HepG2 (cell line): ENCODE measurements at regions not wholly inside any gene's neighbourhood (a gene's known extent, or its start where the extent isn't known, plus 50 kb on each side); places are given as distances from the start of the nearest gene placed in this dataset.
"Not testable (repeated sequence)": the region's sequence is repeated elsewhere in the genome, so short reads cannot be mapped to it uniquely, and the experiment has no call there.

Source experiments
- EZH2 ChIP-seq: conservative IDR thresholded peaks from 2 replicates; pipeline ENCODE4 v1.6.1; 2012; ENCODE audit warnings: mild to moderate bottlenecking, low read depth, low read length, moderate library complexity
- MXI1 ChIP-seq: IDR thresholded peaks from 3 replicates; pipeline ENCODE4 v1.6.1; 2012; ENCODE audit warnings: low read depth, low read length, inconsistent platforms, borderline replicate concordance
- NFYB ChIP-seq: sonication (generic); formaldehyde crosslinking; IDR thresholded peaks from 2 replicates; pipeline ENCODE4 v1.4.0; 2020; ENCODE audit warnings: missing genetic modification reagents
- POLR2AphosphoS5 ChIP-seq: IDR thresholded peaks from 2 replicates; pipeline ENCODE4 v1.6.1; 2012; ENCODE audit warnings: low read depth, low read length
- SP1 ChIP-seq, 2 experiments: fragments of 450-650 bp in 1 of 2; sonication (generic) in 1 of 2; formaldehyde crosslinking in 1 of 2; IDR thresholded peaks; 2 replicates each; pipeline versions ENCODE4 v1.4.0 to v1.6.1; 2016 to 2020; ENCODE audit warnings: missing genetic modification reagents in 1 of 2
- ZNF121 ChIP-seq: sonication (generic); formaldehyde crosslinking; IDR thresholded peaks from 2 replicates; pipeline ENCODE4 v1.5.0; 2020; ENCODE audit warnings: mild to moderate bottlenecking, missing genetic modification reagents
- ZNF136 ChIP-seq: sonication (generic); formaldehyde crosslinking; IDR thresholded peaks from 2 replicates; pipeline ENCODE4 v1.8.1; 2022; ENCODE audit warnings: low read depth, mild to moderate bottlenecking, moderate library complexity, missing genetic modification reagents
- ZNF281 ChIP-seq: sonication (generic); formaldehyde crosslinking; IDR thresholded peaks from 2 replicates; pipeline ENCODE4 v1.4.0; 2020; ENCODE audit warnings: missing genetic modification reagents, borderline replicate concordance
- ZNF335 ChIP-seq: sonication (generic); formaldehyde crosslinking; IDR thresholded peaks from 2 replicates; pipeline ENCODE4 v1.4.0; 2020; ENCODE audit warnings: missing genetic modification reagents
- ZNF768 ChIP-seq: sonication (generic); formaldehyde crosslinking; IDR thresholded peaks from 2 replicates; pipeline ENCODE4 v1.4.0; 2020; ENCODE audit warnings: missing genetic modification reagents
- ZNF781 ChIP-seq: sonication (generic); formaldehyde crosslinking; IDR thresholded peaks from 2 replicates; pipeline ENCODE4 v1.5.1; 2020; ENCODE audit warnings: borderline replicate concordance, mild to moderate bottlenecking, missing genetic modification reagents; ENCODE audit errors: not compliant biosample characterization
- ZSCAN22 ChIP-seq: sonication (generic); formaldehyde crosslinking; IDR thresholded peaks from 2 replicates; pipeline ENCODE4 v1.4.0; 2020; ENCODE audit warnings: mild to moderate bottlenecking, missing genetic modification reagents
- TF ChIP-seq, protein P1 (sequence below): sonication (generic); formaldehyde crosslinking; IDR thresholded peaks from 2 replicates; pipeline ENCODE4 v1.4.0; 2020; ENCODE audit warnings: missing genetic modification reagents
- TF ChIP-seq, protein P2 (sequence below): sonication (generic); formaldehyde crosslinking; IDR thresholded peaks from 2 replicates; pipeline ENCODE4 v1.5.0; 2020; ENCODE audit warnings: mild to moderate bottlenecking, missing genetic modification reagents, moderate library complexity

DNA sequence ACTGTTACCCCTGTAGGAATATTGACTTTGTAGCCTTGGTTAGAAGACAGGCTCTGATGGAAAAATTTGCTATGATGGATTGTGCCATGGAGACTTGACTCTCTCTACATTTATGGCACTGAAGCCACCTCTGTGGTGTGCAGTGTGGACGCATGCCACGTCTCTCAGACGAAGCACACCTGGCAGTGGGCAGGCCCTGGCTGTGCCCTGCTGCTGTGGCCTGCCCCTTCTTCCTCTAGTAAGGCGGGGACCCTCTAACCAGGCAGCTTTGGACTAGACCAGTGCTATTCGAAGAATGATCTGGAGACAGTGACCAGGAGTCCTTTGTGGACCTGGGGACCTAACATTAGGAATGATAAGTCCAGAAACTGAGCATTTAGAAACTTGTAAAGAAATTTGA lies 773.5 kb upstream of the TPTE start:
- TF ChIP-seq ZNF781; ZNF121 (CRISPR knock-in tag); POLR2AphosphoS5; ZSCAN22; ZNF281; SP1 (IDR thresholded peaks at IDR 0.05); SP1 (CRISPR knock-in tag; IDR thresholded peaks at IDR 0.05); ZNF768 (CRISPR knock-in tag); ZNF335 (CRISPR knock-in tag); NFYB (CRISPR knock-in tag); MXI1; ZNF136 (CRISPR knock-in tag); EZH2: not testable (repeated sequence)
- TF ChIP-seq, protein P1, sequence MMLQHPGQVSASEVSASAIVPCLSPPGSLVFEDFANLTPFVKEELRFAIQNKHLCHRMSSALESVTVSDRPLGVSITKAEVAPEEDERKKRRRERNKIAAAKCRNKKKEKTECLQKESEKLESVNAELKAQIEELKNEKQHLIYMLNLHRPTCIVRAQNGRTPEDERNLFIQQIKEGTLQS, result not testable (repeated sequence)
- TF ChIP-seq, protein P2, sequence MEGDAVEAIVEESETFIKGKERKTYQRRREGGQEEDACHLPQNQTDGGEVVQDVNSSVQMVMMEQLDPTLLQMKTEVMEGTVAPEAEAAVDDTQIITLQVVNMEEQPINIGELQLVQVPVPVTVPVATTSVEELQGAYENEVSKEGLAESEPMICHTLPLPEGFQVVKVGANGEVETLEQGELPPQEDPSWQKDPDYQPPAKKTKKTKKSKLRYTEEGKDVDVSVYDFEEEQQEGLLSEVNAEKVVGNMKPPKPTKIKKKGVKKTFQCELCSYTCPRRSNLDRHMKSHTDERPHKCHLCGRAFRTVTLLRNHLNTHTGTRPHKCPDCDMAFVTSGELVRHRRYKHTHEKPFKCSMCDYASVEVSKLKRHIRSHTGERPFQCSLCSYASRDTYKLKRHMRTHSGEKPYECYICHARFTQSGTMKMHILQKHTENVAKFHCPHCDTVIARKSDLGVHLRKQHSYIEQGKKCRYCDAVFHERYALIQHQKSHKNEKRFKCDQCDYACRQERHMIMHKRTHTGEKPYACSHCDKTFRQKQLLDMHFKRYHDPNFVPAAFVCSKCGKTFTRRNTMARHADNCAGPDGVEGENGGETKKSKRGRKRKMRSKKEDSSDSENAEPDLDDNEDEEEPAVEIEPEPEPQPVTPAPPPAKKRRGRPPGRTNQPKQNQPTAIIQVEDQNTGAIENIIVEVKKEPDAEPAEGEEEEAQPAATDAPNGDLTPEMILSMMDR (CRISPR knock-in tag), result not testable (repeated sequence)
